ACHN (cell line): ENCODE measurements at regions not wholly inside any gene's neighbourhood (a gene's known extent, or its start where the extent isn't known, plus 50 kb on each side); places are given as distances from the start of the nearest gene placed in this dataset.

ENCODE experiments used
- DNase-seq: peaks from one replicate; pipeline ENCODE4 v3.0.0-alpha.2; 2015
- in situ Hi-C: cut with HindIII; loops from 2 replicates; pipeline ENCODE4 v1.10.0; 2017; ENCODE audit warnings: low sequenced_read_pairs, low pct_ligation_motif_present, low pct_unique_long_range_greater_than_20kb

GRCh38 chr4:3343358-3343757, 50.5 kb downstream of the RGS12 start:
- in situ Hi-C loops = no loop called here
- DNase-seq = no peak

DNA sequence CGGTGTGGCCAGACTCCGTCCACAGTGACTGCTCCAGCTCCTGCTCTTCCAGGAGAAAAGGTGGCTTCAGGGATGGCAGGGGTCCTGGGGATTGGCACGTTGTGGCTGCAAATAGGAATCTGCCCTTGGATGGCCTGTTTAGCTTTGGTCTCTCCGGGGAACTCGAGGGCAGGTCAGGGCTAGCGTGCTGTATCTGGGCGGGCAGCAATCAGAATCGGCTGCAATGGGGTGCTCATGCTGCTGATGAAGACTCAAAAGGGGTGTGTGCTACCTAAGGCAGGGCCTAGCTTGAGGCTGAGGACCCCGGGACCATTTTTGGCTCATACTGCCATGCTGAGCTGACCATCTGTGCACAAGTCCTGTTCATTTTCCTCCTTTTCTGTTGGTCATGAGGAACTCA, 51.3 kb downstream of the RGS12 start:
- no peak for DNase-seq
- in situ Hi-C loops = no loop called here

DNA sequence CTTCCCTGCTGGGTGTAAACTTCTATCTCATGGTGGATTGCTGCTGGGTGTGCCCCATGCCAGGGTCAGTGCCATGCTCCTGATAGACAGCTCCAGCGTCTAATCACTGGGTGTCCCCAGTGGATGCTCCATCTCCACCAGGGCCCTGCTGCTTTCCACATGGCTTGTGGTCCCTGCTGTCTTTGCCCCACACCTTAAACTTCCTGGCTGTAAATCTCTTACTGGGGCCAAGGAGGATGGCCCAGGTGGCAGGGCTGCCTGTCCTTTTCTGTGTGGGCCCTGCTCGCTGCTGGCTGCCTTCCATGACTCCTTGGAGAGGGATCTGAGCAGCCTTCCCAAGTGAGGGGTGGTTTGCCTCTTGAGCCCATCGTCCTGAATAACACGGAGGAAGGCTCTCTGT, 51.8 kb downstream of the RGS12 start:
- no peak for DNase-seq
- in situ Hi-C loops = no loop called here

GRCh38 chr4:3345384-3345783, 52.6 kb downstream of the RGS12 start:
- DNase-seq = no peak
- in situ Hi-C loops = no loop called here

- in situ Hi-C loops = no loop called here
These were observed 53.3 kb downstream of the RGS12 start for GRCh38 chr4:3346146-3346545.

GRCh38 chr4:3347871-3348270, 55.0 kb downstream of the RGS12 start:
- in situ Hi-C loops = no loop called here
- no peak for DNase-seq

More at GRCh38 chr4:3346146-3346545, 53.3 kb downstream of the RGS12 start:
- DNase-seq = peak; percentile 71

DNA sequence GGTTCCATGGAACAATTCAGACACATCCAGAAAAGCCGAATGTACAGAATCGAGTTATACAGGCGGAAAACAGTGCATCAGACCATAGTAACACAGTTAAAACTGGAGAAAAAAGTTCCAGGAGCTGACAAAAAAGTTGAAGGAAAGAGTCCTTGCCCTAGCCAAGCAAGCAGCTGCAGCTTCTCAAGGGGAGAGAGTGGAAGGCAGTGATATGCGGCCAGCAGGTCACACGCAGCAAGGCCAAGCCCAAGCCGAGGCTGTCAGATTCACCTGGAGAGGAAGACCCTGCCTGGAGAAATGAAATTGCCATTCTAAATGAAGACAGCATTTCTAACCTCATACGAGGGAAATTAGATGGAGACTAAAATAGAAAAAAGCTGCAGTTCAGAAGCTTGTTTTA, 55.8 kb downstream of the RGS12 start:
- no peak for DNase-seq
- in situ Hi-C loops = no loop called here

DNA sequence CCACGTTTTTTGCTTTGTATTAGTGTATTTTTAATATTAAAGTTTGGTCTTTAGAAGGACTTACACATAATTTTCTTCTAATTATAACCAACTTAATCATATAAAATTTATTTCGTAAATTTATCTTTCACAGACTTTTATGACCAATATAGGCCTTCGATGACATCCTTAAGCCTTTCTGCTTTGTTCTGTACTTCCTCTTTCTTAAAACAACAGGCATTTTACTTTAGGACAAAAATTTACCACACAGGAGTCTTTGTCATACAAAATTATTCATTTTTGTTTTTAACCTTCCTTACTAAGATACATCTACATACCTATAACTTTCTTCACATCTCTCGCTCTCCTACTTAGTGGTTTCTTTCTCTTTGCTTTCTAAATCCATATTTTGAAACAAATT, 56.3 kb downstream of the RGS12 start:
- in situ Hi-C loops = no loop called here

DNA sequence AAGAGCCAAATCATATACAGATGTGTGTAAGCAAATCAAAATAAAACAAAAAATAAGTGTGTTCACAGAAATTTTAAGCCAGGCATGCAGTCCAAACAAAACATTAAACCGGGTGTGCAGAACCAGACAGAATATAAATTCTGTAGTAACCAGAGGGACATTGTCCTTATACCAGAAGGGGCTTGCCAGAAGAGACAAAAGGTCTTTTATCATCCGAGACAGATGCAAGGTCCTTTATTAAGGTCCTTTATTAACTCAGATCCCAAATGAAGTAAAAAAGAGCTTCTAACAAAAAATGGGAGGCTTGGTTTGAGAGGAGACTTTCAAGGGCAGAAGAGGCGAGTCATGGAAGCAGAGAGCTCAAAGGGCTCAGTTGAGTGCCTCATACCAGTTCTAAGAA, 59.2 kb downstream of the RGS12 start:
- in situ Hi-C loops = no loop called here
- no peak for DNase-seq

More for the DNA sequence above, 56.3 kb downstream of the RGS12 start:
- DNase-seq = no peak

DNA sequence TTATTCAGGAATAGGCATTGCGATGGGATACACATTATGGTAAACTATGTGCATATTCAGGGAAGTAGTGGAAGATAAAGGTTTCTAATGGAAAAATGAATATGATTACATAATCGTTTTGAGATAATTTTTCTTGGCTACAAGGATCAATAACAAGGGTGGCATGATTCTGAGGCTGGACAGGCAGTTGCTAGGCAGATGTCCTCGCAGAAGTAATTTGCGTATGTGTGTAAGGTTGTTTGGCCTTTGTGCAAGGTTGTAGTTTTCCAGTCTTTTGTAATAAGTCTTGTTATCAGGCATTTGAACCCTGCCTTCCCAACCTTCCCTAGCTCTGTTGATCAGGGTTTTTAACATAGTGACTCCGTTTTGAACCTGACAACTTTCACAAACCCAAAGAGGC, 59.7 kb downstream of the RGS12 start:
- in situ Hi-C loops = no loop called here

GRCh38 chr4:3352941-3353594, 60.2 kb downstream of the RGS12 start:
- in situ Hi-C loops = no loop called here
- DNase-seq = no peak

More for the DNA sequence above, 59.7 kb downstream of the RGS12 start:
- DNase-seq = no peak

DNA sequence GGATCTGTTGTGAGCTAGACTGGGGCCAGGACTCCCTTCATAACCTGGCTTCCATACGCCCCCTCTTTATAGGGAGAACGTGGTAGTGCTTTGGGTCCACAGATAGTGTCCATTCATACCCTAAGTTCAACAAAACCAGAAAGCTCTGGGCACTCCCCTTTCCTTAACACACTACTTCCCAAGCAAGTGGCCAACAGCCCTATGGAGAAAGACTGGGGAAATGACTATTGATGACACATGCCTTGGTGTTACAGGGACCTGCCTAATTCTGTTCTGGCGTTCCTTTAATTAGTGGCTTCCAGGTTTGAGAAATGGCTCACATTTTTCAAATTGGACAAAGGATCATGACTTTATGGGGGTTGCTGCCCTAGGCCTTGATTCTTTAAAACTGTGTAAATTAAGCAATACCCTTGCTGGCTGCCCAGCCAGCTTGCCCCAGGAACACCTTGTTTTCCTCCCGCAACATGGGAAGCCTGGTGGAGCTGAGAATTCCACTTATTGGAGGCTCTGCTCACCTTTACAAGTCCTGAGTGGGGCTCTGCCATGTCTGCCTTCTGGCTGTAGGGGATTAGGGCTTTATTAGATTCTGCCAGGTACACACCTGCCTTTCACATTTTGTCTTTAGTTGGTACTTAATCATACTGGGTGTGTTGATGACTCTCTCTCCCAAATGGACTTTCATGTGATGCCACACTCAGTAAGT, 61.1 kb downstream of the RGS12 start:
- no peak for DNase-seq
- in situ Hi-C loops = no loop called here

DNA sequence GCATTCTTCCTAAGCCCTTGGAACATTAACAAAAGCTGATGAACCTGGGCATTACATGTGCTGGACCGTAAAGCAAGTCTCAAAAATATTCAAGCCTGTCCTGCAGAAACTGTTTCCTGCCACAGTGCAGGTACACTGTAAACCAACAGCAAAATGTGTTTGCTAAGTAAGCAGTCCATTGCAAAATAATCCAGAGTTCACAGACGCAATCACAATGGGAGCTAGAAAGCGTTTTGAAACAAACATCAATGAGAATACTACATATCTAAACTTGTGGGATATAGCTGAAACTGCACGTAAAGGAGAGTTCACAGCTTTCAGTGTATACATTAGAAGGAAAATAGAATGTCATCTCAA, 61.6 kb downstream of the RGS12 start:
- in situ Hi-C loops = no loop called here
- no peak for DNase-seq

GRCh38 chr4:3355266-3355748, 62.5 kb downstream of the RGS12 start:
- in situ Hi-C loops = no loop called here
- DNase-seq = no peak

- no peak for DNase-seq
- in situ Hi-C loops = no loop called here
These were observed 65.8 kb downstream of the RGS12 start for GRCh38 chr4:3358656-3359055.

DNA sequence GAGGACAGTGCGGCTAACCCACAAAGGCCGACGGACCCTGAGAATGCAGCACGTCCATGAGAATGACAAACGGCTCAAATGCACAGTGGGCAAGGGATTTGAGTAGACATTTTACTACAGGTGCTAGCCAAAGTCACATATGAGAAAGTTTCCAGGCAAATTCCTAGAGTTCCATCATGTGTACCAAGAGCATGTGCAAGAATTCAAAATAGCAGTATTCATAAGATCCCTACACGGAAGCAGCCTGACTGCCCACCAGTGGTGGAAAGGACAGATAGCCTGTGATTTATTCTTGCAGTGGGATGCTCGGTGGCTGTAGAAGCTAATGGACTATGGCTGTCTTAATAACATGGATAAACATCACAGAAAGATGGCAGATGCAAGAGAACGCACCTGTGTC, 68.0 kb downstream of the RGS12 start:
- DNase-seq = no peak
- in situ Hi-C loops = no loop called here

DNA sequence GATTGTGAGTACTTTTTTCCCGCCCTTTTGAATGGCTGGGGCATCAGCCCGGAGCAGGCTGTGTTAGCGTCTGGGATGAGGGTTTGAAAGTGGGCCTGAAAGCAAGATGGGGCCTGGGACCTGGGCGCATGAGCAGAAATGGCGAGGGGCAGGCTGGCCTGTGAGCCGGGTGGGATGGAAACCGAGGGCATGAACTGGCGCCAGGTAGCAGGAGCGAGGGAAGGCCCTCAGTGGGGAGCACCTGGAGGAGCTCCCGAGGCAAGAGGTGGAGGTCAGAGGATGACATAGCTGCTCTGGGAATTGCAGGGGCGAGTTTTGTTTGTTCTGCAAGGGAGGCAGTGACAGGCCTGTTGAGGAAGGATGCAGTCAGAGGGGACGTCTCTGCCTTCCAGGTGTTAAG, 68.6 kb downstream of the RGS12 start:
- in situ Hi-C loops = no loop called here
- no peak for DNase-seq

GRCh38 chr4:3361896-3362295, 69.1 kb downstream of the RGS12 start:
- DNase-seq = no peak
- in situ Hi-C loops = no loop called here

DNA sequence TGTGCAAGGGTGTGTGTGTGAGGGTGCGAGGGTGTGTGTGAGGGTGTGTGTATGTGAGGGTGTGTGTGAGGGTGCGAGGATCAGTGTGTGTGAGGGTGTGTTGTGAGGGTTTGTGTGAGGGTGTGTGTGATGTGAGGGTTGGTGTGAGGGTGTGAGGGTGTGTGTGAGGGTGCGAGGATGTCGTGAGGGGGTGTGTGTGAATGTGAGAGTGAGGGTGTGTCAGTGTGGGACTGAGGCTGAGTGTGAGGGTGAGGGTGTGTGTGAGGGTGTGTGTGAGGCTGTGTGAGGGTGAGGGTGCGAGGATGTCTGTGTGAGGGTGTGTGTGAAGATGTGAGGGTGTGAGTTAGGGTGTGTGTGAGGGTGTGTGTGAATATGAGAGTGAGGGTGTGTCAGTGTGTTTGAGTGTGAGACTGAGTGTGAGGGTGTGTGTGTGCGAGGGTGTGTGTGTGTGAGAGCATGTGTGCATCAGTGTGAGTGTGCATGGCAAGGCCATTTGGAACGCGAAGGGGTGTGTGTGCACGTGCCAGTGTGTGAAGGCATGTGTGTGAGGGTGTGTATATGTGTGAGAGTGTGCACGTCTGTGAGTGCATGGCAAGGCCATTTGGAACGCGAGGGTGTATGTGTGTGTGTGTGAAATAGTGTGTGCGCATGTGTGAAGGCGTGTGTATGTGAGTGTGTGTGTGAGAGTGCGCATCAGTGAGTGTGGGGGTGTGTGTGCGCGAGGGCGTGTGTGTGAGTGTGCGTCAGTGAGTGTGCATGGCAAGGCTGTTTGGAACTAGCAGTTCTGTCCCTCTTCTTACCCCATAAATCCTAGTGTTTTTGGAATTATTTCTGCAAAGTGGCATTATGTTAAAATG, 69.8 kb downstream of the RGS12 start:
- in situ Hi-C loops = no loop called here
- no peak for DNase-seq
